MM.1S (cell line): ENCODE measurements at regions not wholly inside any gene's neighbourhood (a gene's known extent, or its start where the extent isn't known, plus 50 kb on each side); places are given as distances from the start of the nearest gene placed in this dataset.

Experiments
- EZH2 ChIP-seq: fragments of 300-600 bp; sonication (generic); optimal IDR thresholded peaks from 2 replicates; pipeline ENCODE3; 2017; ENCODE audit warnings: low read depth, mild to moderate bottlenecking, antibody characterized with exemption, low read length, mixed read lengths
- TF ChIP-seq, protein P1 (sequence below): fragments of 300-600 bp; sonication (generic); IDR thresholded peaks from 2 replicates; pipeline ENCODE4 v1.5.1; 2016; ENCODE audit warnings: antibody characterized with exemption, low read length, mixed read lengths

DNA sequence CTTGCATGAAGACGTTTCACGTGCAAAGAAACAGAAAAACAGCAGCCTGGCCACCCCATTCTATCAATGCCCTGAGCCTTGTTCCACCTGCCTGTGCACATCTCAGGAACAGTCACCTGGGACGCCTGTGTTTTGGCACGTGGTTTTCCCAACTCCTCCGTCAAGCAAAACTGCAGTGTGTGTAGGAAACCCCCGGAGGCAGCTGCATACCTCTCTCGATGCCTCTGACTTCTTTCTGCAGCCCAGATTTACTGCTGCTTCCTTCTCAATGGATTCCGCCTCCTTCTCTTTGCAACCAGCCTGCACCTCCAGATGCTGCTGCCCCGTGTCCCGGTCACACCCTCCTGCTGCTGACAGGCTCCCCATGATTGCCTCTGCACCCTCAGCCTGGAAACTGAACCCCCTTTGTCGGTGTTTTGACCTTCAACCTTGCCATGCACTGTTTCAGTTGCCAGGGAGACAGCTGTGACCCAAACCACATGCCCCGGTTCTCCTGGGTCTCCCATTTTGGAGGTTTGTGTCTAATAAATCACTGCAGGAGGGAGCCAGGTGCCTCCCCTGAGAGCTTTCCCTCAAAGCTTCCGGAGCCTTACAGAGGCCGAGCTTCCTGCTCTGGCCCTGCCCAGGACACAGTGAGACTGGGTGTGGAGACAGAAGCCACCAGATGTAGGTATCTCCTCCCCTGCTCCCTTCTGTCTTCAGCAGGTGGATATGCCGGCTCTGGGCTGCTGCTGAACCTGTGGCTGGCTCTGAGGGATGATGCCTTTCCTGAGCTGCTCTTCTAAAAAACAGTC, 395.5 kb upstream of the IRX1 start:
- TF ChIP-seq, protein P1, sequence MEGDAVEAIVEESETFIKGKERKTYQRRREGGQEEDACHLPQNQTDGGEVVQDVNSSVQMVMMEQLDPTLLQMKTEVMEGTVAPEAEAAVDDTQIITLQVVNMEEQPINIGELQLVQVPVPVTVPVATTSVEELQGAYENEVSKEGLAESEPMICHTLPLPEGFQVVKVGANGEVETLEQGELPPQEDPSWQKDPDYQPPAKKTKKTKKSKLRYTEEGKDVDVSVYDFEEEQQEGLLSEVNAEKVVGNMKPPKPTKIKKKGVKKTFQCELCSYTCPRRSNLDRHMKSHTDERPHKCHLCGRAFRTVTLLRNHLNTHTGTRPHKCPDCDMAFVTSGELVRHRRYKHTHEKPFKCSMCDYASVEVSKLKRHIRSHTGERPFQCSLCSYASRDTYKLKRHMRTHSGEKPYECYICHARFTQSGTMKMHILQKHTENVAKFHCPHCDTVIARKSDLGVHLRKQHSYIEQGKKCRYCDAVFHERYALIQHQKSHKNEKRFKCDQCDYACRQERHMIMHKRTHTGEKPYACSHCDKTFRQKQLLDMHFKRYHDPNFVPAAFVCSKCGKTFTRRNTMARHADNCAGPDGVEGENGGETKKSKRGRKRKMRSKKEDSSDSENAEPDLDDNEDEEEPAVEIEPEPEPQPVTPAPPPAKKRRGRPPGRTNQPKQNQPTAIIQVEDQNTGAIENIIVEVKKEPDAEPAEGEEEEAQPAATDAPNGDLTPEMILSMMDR, result no peak
- no peak for TF ChIP-seq EZH2
